EL (cell line): ENCODE measurements at regions not wholly inside any gene's neighbourhood (a gene's known extent, or its start where the extent isn't known, plus 50 kb on each side); places are given as distances from the start of the nearest gene placed in this dataset.
A peak's percentile ranks its signal among the peaks of the same experiment; 100 is the strongest.

Experiments used
- DNase-seq: peaks from one replicate; pipeline ENCODE4 v3.0.0-alpha.2; 2016

DNA sequence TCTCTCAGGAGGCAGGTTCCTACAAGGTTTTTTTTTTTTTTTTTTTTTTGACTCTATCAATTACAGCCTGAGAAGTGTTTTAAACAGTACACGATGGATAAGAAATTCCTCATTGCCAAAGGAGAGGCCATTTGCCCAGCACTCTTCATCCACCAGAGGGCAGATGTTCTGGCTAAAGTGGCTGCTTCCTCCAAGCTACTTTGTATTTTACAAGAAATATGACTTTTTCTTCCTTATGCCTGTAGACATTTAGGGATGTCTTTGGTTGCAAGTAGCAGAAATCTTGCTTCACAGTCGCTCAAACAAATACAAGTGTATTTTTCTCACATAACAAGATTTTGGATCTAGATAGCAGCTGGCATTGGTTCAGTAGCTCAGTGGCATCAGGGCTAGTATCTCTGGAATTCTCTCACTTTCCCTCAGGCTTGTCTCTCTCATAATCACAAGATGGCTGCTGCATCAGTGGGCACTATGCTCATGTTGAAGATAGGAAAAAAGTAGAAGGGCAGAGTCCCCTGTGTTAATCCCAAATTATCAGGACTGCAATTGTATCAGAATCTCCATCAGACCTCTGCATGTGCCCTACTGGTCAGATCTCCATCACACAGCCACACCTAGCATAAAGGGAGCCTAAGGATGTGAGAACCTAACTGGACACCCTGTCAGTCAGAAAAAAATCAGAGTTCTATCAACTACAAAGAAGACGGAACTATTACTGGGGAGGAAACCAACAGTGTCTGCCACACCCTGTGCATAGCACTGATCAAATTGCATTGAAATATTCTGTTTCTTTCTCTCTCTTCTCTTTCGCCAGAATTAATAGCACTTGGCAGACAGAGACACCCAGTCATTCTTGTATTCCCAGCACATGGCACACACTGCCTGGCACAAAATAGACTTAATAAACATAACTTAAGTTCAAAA is 138.9 kb upstream of the COL8A1 start:
- peak; percentile 72 for DNase-seq

GRCh38 chr3:99498550-99499234 is 139.7 kb upstream of the COL8A1 start:
- peak; percentile 27 for DNase-seq

GRCh38 chr3:99487894-99488293 is 150.5 kb upstream of the COL8A1 start:
- DNase-seq: no peak

DNA sequence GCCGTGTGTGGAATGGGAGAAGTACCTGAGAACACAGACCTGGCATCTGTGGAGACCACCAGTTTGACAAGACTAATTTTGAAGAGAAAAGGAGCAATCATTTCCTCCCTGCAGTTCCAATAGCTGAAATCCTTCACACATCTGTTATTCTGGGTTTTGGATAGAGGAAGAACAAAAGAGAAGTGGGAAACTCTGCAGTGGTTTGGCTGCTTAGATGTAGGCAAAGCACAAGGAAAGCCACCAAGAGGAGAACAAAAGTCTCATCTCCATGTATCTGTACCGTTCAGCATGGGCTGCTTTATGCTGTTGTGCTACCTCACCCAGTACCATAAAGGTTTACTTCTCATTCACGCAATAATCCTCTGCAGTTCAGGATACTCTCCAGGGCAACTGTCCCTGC is 153.1 kb upstream of the COL8A1 start:
- DNase-seq: no peak

DNA sequence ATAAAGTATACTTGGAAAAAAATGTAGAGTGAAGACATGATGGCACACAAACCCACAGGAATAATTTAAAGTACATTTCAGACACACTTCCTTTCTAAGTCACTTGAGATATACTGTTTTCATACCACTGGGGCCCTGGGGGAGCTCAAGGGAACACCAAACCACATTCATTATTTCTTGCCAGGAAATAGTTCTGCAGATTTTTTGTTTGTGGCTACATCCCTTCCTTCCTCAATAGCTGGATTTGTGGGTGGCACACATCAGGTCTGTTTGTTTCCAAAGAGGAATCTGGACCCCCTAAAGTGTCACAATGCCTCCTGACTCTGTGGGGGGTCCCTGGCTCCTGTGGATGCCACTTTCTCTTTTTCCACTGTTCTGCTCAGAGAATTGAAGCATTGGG is 153.5 kb upstream of the COL8A1 start:
- DNase-seq: peak; percentile 33

DNA sequence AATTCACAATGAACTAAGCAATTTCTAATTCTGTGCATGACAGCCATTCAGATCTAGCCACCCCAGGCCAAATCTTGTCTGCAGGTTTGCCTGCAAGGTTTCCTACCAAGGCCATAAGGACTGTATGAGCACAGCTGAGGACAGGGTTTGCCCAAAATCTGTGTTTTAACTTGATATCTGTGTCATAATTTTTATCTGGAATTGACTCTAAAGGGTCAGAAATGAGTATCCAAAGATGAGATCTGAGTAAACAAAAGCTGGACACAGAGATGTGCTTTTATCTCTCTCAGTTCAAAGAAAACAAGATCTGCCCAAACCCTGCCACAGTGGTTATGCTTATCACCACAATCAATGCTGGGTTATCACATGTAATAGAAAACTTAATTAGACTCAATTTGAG is 154.6 kb upstream of the COL8A1 start:
- no peak for DNase-seq

DNA sequence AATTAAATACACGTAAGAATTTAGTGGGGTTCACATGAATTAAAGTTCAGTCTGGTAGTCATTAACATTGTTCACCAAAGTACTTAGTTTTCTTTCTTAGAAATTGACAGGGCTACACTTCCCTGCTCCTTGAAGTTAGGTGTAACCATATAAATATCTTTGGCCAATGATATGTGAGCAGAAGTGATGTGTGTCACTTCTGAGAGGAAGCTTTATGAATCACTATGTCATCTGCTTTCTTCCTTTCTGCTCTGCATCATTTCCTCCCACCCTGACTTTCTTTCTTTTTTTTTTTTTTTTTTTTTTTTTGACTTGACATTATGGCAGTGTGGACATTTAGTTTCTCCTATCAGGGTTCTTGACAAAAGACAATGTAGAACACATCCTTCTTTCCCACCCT is 156.2 kb upstream of the COL8A1 start:
- peak; percentile 5 for DNase-seq

DNA sequence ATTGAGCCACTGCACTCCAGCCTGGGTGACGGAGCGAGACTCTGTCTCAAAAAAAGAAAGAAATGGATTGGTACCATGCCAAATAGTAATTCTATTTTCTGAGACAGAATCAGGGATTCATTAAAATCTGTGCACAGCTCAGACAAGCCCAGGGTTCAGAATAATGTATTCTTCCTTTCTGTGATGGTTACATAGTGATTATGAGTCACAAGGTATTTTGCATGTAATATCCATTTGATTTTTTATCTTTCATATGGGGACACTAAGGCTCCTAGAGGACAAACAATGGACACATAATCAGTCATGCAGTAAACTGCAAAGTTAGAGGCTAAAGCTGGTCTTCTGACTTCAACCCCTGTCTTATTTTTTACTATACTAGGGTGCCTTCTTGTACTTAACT is 156.8 kb upstream of the COL8A1 start:
- no peak for DNase-seq

DNA sequence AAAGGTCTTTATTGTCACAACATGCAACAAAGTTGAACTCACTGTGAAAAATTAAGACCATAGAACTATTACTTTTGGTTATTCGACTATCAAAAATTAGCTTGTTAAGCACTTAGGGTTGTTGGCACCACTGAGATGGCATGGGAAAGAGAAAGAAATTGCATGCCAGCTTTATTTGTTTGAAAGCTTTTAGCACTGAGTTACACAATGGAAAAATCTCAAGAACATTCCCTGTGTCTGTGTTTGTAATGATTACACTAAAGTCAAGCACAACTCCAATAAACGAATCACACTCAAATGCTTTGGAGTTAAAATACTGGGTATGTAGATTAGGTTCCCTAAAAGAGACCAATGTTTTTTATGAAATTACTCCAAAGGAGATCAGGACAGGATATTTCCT is 158.6 kb upstream of the COL8A1 start:
- no peak for DNase-seq

- no peak for DNase-seq
Observed at GRCh38 chr3:99477650-99478049, 160.7 kb upstream of the COL8A1 start.

GRCh38 chr3:99475229-99475628 is 163.2 kb upstream of the COL8A1 start:
- DNase-seq: peak; percentile 19

DNA sequence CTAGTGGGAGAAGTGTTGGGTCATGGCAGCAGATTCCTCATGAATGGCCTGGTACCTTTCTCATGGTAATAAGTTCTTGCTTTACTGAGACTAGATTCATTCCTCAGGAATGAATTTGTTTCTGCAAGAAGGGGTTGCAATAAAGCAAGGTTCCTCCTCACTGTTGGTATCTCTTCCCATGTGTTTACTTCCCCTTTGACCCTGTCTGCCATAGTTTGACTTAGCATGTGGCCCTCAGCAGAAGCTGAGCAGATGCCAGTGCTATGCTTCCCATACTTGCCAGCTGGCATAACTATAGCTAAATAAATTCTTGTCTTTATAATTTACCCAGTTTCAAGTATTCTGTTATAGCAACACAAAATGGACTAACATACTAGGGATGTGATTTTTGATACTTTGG is 163.6 kb upstream of the COL8A1 start:
- peak; percentile 59 for DNase-seq

- peak; percentile 67 for DNase-seq
Observed at GRCh38 chr3:99473321-99473751, 165.1 kb upstream of the COL8A1 start.

DNA sequence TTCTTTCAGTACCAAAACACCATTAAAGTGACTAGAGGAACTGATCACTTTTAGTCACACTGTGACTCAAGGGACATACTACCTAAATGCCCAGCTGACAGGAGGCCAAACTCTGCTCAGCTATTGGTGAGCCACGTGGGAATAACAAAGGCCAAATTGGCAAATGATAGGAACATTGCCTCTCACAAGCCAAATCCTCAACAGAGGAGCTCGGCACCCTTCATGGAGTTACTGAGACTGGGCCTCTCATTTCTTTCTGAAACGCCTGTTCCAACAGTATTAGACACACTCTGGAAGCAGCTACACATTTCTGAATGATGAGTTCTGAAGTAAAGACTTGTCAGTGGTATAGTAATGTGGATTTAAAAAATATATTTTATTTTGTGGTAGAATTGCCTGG is 166.0 kb upstream of the COL8A1 start:
- no peak for DNase-seq

DNA sequence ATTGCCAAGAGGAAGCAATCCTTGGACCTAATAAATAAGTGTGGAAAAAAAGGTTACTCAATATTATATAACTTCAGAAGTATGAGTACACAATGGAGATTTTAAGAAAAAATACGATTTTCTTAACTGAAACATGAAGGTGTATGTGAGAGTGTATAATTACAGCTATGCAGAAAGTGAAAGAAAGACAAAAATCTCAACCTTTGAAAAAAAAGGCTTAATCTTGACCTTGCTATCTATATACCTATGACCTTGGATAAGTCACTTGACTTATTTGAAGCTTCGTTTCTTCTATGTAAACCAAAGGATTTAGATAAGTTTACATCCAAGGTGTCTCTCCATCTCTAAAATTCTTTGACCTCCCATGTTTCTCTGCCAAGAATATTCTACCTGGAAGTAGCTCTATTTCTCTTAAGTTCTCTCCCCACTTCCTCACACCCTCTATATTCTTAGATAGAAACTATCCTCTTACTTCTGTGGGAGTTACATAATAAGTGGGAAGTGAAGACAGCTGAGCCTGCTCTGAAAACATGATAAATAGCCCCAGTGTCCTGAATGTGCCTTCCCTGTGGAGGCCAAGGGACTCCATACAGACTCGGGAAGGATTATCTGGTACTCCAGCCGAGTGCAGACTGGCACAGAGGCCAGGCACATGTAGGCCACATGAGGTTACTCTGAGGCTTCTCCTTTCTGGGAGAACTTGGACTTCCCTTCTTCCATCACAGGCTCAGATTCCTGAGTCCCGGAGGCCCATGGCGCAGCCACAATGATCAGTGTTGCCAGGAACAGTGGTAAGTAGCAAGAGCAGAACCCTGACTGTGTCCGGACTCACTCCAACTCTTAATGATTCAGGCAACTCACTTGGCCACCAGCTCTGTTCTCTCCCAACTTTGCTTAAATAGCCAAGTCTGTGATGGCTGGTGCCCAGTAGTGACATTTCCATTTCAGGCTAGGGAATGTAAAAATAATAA is 166.8 kb upstream of the COL8A1 start:
- DNase-seq: no peak

DNA sequence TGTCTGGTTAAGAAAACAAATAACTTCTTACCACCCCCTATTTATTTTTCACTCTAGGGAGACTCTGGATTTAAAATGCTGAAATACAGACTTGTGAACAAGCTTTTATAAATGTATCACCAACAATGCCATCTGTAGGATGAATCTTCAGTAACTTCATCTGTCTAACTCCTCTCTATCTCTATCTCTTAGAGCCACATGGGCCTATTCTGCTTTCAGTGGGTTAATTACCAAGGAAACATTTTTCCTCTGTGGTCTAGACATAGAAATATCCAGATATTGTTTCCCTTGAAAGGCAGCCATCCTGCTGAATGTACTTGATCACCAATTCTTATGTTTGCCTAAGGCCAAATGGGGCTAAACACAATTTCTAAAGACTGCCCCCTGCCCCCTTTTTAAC is 167.6 kb upstream of the COL8A1 start:
- no peak for DNase-seq

GRCh38 chr3:99468918-99469317 is 169.5 kb upstream of the COL8A1 start:
- no peak for DNase-seq

- no peak for DNase-seq
Observed at GRCh38 chr3:99467420-99467819, 171.0 kb upstream of the COL8A1 start.

DNA sequence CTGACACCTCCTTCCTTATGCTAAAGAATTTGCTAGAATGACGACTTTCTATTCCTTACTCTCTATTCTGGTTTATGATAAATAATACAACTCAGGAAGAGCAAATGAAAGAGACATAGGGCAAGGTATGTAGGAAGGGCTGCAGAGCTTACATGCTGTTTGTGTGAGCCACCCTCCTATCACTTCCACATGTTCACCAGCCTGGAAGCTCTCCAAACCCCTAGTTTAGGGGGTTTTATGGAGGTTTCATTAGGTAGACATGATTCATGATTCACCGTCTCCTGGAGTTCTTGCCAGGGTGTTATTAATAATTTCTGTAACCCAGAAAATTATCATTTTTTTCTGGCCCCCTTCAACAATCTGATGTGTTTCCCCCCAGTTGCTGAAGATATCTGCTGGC is 172.1 kb upstream of the COL8A1 start:
- DNase-seq: peak; percentile 9

DNA sequence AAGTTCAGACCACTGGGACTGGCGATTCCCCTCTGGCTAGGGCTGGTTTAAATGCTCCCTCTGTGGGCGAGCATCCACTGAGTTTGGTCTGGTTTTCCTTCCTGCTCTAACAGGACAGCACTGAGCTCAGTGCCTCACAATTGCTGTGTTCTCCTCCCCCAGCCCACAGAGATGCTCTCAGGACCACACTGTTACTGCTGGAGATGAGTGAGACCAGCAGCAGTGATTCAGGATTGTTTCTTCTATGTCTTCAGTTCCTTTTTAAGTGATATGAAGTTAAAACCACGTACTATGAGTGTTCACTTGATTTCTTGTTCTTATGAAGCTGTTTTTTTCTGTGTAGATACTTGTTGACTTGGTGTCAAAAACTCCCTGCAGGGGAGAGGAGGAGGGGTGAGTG is 180.4 kb upstream of the COL8A1 start:
- no peak for DNase-seq

DNA sequence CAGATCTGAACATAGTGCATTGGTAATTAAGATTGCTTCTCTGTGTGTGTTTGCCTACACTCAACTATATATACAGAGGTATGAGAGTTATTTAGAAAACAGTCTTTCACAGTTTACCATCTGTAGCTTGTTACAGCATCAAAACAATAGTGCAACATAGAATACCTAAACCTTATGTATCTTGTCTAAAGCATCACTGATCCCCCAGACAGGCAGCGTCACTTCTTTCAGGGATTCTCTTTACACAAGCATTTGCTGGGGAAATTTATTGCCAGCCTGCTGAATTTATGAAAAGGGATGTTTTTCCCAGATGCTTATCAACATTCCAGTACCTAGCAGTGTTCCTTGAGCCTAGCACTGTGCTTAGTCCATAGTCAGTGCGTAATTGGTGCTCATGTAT is 195.8 kb upstream of the COL8A1 start:
- DNase-seq: no peak

DNA sequence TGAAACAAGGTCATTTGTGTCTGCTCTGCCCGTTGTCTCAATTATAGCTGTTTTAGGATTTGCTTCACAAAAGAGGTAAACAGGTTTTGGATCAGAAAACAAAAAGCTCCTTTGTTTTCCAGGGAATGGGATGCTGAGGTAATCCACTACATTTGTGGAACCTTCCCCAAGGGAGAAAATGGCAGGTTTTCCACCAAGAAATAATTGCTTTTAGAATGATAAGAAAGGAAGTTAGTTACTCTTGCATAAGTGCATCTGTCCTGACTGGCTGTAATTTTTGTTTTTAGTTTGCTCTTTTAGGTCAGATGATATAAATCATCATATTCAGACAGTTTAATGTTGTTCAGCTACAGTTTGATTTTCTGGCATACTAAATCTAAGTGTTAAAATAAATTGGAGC is 198.5 kb upstream of the COL8A1 start:
- no peak for DNase-seq

DNA sequence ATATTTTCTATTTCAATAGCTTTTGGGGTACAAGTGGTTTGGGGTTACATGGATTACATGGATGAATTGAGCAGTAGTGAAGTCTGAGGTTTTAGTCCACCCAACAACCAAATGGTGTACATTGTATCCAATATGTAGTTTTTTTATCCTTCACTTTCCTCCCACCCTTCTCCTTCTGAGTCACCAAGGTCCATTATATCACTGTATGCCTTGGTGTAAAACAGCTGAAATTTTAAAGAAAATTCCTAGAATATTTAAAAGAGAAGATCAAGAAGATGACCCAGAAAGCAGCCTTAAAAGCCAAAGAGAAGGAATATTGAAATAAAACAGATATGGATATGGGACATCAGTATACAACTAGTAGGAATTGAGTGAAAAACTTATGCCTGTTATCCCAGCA is 204.2 kb upstream of the COL8A1 start:
- peak; percentile 12 for DNase-seq
